Stomach (tissue), 8 donors: ENCODE measurements at regions not wholly inside any gene's neighbourhood (a gene's known extent, or its start where the extent isn't known, plus 50 kb on each side); places are given as distances from the start of the nearest gene placed in this dataset.

ENCODE experiments used
- DNase-seq, 2 donors: peaks; one replicate each; pipeline versions ENCODE4 v3.0.0 to v3.0.0-alpha.2; 2013 to 2019
- H3K27ac ChIP-seq, 5 donors: fragments of 200-600 bp in 4 of 5; sonication (generic) in 4 of 5; one replicate each; pipeline ENCODE4 v1.5.1; 2013 to 2019; ENCODE audit warnings: mild to moderate bottlenecking in 1 of 5, moderate library complexity in 1 of 5
- H3K27me3 ChIP-seq, 3 donors: fragments of 200-600 bp; sonication (generic); one replicate each; pipeline ENCODE4 v1.5.1; 2017 to 2019; ENCODE audit warnings: mixed run types in 1 of 3
- H3K36me3 ChIP-seq, 4 donors: fragments of 200-600 bp; sonication (generic); 1 replicate in 3 of 4; 2 replicates in 1 of 4; pipeline ENCODE4 v1.5.1; 2016 to 2019
- H3K4me1 ChIP-seq, 4 donors: fragments of 200-600 bp; sonication (generic); one replicate each; pipeline ENCODE4 v1.5.1; 2016 to 2019
- H3K4me3 ChIP-seq, 4 donors: fragments of 200-600 bp; sonication (generic) in 3 of 4; one replicate each; pipeline ENCODE4 v1.5.1; 2016 to 2019; ENCODE audit warnings: mild to moderate bottlenecking in 1 of 4
- H3K9me3 ChIP-seq, 4 donors: fragments of 200-600 bp; sonication (generic); one replicate each; pipeline ENCODE4 v1.5.1; 2016 to 2019
- EP300 ChIP-seq: sonication (generic); formaldehyde crosslinking; IDR thresholded peaks from one replicate; pipeline ENCODE4 v1.6.1; 2017; ENCODE audit warnings: antibody characterized with exemption
- POLR2A ChIP-seq, 4 donors: fragments of 450-650 bp; IDR thresholded peaks; one replicate each; pipeline ENCODE4 v1.6.1; 2016; ENCODE audit warnings: antibody characterized with exemption in 4 of 4, control low read depth in 2 of 4, mild to moderate bottlenecking in 1 of 4, moderate library complexity in 1 of 4
- POLR2AphosphoS5 ChIP-seq, 3 donors: sonication (generic); formaldehyde crosslinking; IDR thresholded peaks; one replicate each; pipeline ENCODE4 v1.6.1; 2016; ENCODE audit warnings: antibody characterized with exemption in 3 of 3
- WGBS, 5 donors: extraction: QIAGEN DNeasy Blood & Tissue Kit in 3 of 5; methylation state at CpG; one replicate each; pipeline versions ENCODE4 v1.1.5 to v1.1.7; 2013 to 2018; 5-methylcytosine and 5-hydroxymethylcytosine counted together
- intact Hi-C: fragments of 100-400 bp; cut with DNase I; formaldehyde crosslinking; loops from one replicate; pipeline ENCODE4 v1.15.1; 2023; ENCODE audit warnings: low total_unique reads
- TF ChIP-seq, protein P1 (sequence below), 7 experiments: fragments of 450-650 bp in 4 of 7; fragments of 200-600 bp in 3 of 7; sonication (generic) in 3 of 7; IDR thresholded peaks; one replicate each; pipeline ENCODE4 v1.5.1; 2016 to 2019; ENCODE audit warnings: antibody characterized with exemption in 7 of 7, control low read depth in 2 of 7, mild to moderate bottlenecking in 1 of 7
- donor health status: healthy with polysubstance abuse.
- donor health status: Bipolar disorder and iron deficiency.
- donor health status: healthy.

DNA sequence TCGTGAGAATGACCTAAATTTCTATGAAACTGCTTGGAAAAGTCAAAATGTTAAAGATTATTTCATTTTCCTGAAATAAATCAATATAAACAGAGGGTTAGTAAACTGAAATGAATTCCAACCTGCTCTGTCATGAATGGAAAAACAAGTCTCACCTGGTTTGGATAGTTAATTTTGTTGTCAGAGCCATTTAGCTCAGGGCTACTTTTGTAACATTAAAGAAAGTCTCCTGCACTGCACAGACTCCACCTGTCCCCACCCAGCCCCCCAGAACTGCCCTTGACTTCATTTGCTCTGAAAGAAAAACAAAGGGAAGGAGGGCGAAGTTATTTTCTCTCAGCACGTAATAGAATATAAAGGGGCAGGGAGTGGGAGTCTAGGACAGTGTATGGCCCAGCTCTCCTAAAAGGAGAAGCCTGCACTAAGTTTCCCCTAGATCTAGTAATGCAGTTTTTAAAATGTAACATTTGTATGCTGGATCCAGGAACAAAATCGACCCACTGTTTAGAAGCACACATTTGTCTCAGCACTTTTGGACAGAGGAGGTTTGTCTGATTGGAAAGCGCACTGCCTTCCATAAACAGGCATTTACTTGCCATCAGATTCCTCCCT lies 54.2 kb upstream of the ACSL3 start:
- 25 to 52% (median 43%) methylated on average over 5 of the region's 5 CpGs for WGBS, 5 donors
- no peaks in the 10 kb centered on the region for H3K9me3 ChIP-seq
- H3K4me3 ChIP-seq: no peak overlapping the region
- H3K4me1 ChIP-seq: peaks cover 0 to 26% (median 13%) of the 10 kb centered on the region in 4 donors
- peak overlapping the region; percentile 30 to 70 (median 43) for H3K27ac ChIP-seq
- no peaks in the 10 kb centered on the region for H3K27me3 ChIP-seq
- TF ChIP-seq, protein P1, sequence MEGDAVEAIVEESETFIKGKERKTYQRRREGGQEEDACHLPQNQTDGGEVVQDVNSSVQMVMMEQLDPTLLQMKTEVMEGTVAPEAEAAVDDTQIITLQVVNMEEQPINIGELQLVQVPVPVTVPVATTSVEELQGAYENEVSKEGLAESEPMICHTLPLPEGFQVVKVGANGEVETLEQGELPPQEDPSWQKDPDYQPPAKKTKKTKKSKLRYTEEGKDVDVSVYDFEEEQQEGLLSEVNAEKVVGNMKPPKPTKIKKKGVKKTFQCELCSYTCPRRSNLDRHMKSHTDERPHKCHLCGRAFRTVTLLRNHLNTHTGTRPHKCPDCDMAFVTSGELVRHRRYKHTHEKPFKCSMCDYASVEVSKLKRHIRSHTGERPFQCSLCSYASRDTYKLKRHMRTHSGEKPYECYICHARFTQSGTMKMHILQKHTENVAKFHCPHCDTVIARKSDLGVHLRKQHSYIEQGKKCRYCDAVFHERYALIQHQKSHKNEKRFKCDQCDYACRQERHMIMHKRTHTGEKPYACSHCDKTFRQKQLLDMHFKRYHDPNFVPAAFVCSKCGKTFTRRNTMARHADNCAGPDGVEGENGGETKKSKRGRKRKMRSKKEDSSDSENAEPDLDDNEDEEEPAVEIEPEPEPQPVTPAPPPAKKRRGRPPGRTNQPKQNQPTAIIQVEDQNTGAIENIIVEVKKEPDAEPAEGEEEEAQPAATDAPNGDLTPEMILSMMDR (IDR thresholded peaks at IDR 0.05): no peak
- TF ChIP-seq EP300: no peak
- TF ChIP-seq POLR2A (IDR thresholded peaks at IDR 0.05): no peak
- no peak for TF ChIP-seq POLR2AphosphoS5 (IDR thresholded peaks at IDR 0.05)
- intact Hi-C loops: no loop called here
- DNase-seq: no peak
- no peaks in the 10 kb centered on the region for H3K36me3 ChIP-seq

DNA sequence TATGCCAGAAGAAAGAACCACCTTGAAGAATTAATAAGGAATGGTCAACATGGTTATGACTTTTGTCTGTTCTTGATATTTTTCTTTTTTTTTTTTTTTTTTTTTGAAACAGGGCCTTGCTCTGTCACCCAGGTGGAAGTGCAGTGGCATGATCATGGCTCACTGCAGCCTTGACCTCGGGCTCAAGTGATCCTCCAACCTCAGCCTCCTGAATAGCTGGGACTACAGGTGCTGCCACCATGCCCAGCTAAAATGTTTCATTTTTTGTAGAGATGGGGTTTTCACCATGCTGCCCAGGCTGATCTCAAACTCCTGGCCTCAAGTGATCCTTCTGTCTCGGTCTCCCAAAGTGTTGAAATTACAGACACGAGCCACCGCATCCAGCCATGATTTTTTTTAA lies 53.4 kb upstream of the ACSL3 start:
- H3K27ac ChIP-seq: peak overlapping the region in 3 of 5 donors; percentile 28 to 72 (median 70)
- intact Hi-C loops: no loop called here
- H3K9me3 ChIP-seq: no peaks in the 10 kb centered on the region
- WGBS, 5 donors: 74 to 84% (median 79%) methylated on average over 4 of the region's 4 CpGs
- TF ChIP-seq, protein P1 (IDR thresholded peaks at IDR 0.05): no peak
- no peak for TF ChIP-seq EP300
- TF ChIP-seq POLR2A (IDR thresholded peaks at IDR 0.05): no peak
- TF ChIP-seq POLR2AphosphoS5 (IDR thresholded peaks at IDR 0.05): no peak
- no peaks in the 10 kb centered on the region for H3K36me3 ChIP-seq
- no peak overlapping the region for H3K4me3 ChIP-seq
- DNase-seq: no peak
- H3K4me1 ChIP-seq: peaks cover 0 to 26% (median 13%) of the 10 kb centered on the region in 4 donors
- H3K27me3 ChIP-seq: no peaks in the 10 kb centered on the region

DNA sequence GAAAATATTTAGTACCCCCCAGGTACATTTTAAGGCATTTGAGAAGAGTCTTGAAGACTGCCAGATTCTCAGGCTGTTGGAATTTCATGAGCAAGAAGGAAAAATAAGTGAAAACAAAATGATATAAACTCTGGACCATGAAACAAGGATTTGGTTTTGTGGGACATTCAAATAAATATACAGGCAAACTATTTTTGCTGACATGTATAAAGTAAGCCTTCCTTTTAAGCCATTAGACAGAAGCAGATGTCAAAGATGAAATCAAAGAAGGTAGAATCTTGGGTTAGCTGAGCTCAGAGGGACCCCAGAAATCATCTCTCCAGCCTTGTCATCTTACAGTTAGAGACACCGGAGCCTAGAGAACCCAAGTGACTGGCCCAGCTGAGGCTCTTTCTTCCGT lies 51.3 kb upstream of the ACSL3 start:
- intact Hi-C loops: no loop called here
- no peak overlapping the region for H3K4me3 ChIP-seq
- H3K9me3 ChIP-seq: no peaks in the 10 kb centered on the region
- no peak overlapping the region for H3K27ac ChIP-seq
- no peaks in the 10 kb centered on the region for H3K27me3 ChIP-seq
- no peaks in the 10 kb centered on the region for H3K36me3 ChIP-seq
- no peak for DNase-seq
- 80 to 95% (median 94%) methylated on average over 2 of the region's 2 CpGs for WGBS, 5 donors
- TF ChIP-seq, protein P1 (IDR thresholded peaks at IDR 0.05): no peak
- TF ChIP-seq POLR2A (IDR thresholded peaks at IDR 0.05) (no peak), EP300 (no peak), POLR2AphosphoS5 (IDR thresholded peaks at IDR 0.05) (no peak)
- peaks cover 0 to 26% (median 13%) of the 10 kb centered on the region in 4 donors for H3K4me1 ChIP-seq

DNA sequence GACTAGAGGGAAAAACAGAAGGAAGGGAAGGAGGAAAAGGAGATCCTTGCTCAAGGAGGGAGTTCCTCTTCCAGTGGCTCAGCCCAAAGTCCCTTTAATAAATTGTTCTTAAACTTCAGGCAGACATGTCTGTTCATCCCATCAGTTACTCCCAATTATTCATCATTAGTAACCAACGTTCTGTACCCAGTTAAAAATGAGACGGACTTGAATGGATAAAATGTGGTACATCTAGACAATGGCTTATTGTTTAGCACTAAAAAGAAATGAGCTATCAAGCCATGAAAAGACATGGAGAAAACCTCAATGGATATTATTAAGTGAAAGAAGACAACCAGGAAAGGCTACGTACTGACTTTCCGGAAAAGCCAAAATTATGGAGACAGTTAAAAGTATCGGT lies 50.8 kb upstream of the ACSL3 start:
- intact Hi-C loops: no loop called here
- no peak for TF ChIP-seq POLR2A (IDR thresholded peaks at IDR 0.05)
- TF ChIP-seq, protein P1 (IDR thresholded peaks at IDR 0.05): no peak
- no peak overlapping the region for H3K27ac ChIP-seq
- H3K27me3 ChIP-seq: no peaks in the 10 kb centered on the region
- H3K4me3 ChIP-seq: no peak overlapping the region
- WGBS, 5 donors: 89 to 98% (median 95%) methylated on average over 5 of the region's 5 CpGs
- DNase-seq: no peak
- peaks cover 0 to 25% (median 12%) of the 10 kb centered on the region in 4 donors for H3K4me1 ChIP-seq
- H3K36me3 ChIP-seq: no peaks in the 10 kb centered on the region
- no peaks in the 10 kb centered on the region for H3K9me3 ChIP-seq
